ENCODE measurements at regions not wholly inside any gene's neighbourhood (a gene's known extent, or its start where the extent isn't known, plus 50 kb on each side); places are given as distances from the start of the nearest gene placed in this dataset.

- TF ChIP-seq CTCF (IDR thresholded peaks at IDR 0.05) (no peak), POLR2A (IDR thresholded peaks at IDR 0.05) (no peak)
- no peak overlapping the region for H3K27ac ChIP-seq
- no peaks in the 10 kb centered on the region for H3K36me3 ChIP-seq (replicated peaks in 1 of 2)
- H3K9me3 ChIP-seq (replicated peaks in 1 of 3), result no peaks in the 10 kb centered on the region
- no peak for DNase-seq
- 68 to 85% (median 78%) methylated on average over 5 of the region's 5 CpGs for WGBS, 4 donors
- H3K4me1 ChIP-seq (replicated peaks in 1 of 2), result no peaks in the 10 kb centered on the region
- no peak overlapping the region for H3K4me3 ChIP-seq
- no peaks in the 10 kb centered on the region for H3K27me3 ChIP-seq
- intact Hi-C loops (cut with DNase I), result no loop called here
These were observed 191.8 kb downstream of the ADAM29 start for GRCh38 chr4:175109933-175110332.

DNA sequence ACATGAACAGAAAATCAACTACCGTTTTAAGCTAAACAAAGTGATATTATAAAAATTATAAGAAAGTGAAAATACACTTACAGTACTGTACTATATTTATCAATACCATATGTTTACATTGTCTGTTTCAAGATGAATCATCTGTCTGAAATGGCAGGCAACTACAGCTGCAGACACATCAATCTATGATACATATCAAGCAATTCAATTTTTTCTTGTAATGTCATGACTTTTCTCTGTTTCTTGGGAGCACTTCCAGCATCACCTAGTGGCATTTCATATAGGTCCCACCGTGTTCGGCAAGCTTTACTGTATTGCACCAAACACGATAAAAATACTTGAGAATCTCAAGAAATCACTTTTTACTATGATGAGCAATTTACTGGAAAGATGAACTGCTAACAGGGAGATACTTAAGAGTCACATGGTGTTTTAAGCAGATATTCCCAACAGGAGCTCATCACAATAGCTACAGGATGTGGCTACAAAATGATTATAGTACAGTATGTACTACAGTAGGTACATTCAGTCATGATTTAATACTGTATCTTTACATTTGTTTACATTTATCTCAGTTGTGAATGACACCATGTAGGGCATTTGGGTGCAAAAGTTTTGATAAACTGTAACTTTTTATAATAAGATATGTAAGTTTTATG, 207.4 kb downstream of the ADAM29 start:
- no peak for TF ChIP-seq POLR2A (IDR thresholded peaks at IDR 0.05)
- no peak for TF ChIP-seq CTCF (IDR thresholded peaks at IDR 0.05)
- WGBS, 4 donors, result 81 to 91% (median 84%) methylated on average over 4 of the region's 4 CpGs
- Histone ChIP-seq H3K4me1 (replicated peaks in 1 of 2) (no peaks in the 10 kb centered on the region), H3K27me3 (no peaks in the 10 kb centered on the region), H3K27ac (no peak overlapping the region), H3K9me3 (replicated peaks in 1 of 3) (no peaks in the 10 kb centered on the region), H3K4me3 (no peak overlapping the region), H3K36me3 (replicated peaks in 1 of 2) (no peaks in the 10 kb centered on the region)
- intact Hi-C loops (cut with DNase I), result no loop called here
- DNase-seq, result no peak

DNA sequence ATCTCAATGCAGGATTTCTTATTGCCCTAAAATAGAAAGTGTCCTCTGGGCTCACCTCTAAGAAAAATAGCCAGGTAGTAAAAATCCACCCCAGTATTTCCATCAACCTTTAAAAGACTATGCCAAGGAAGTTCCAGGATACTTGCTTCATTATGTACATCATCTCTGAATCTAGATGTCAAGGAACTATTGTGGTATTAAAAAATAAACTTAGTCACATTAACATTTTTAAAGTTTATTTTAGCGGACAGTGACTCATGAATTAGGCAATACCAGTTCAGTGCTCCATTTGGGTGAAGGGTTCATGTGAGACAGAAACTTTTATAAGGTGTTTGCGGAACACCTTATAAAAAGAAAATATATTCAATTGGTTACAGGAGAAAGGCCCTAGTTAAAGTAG, 209.2 kb downstream of the ADAM29 start:
- intact Hi-C loops (cut with DNase I), result no loop called here

GRCh38 chr4:175129797-175130196, 211.6 kb downstream of the ADAM29 start:
- Histone ChIP-seq H3K27ac (no peak overlapping the region), H3K9me3 (replicated peaks in 1 of 3) (no peaks in the 10 kb centered on the region), H3K36me3 (replicated peaks in 1 of 2) (no peaks in the 10 kb centered on the region), H3K4me1 (replicated peaks in 1 of 2) (no peaks in the 10 kb centered on the region), H3K4me3 (no peak overlapping the region), H3K27me3 (no peaks in the 10 kb centered on the region)
- DNase-seq, result no peak
- TF ChIP-seq POLR2A (IDR thresholded peaks at IDR 0.05), result no peak
- TF ChIP-seq CTCF (IDR thresholded peaks at IDR 0.05), result no peak
- intact Hi-C loops (cut with DNase I), result no loop called here
- WGBS, 4 donors, result 57 to 89% (median 66%) methylated on average over 4 of the region's 4 CpGs

More for the DNA sequence above, 209.2 kb downstream of the ADAM29 start:
- no peak overlapping the region for H3K4me3 ChIP-seq
- no peaks in the 10 kb centered on the region for H3K27me3 ChIP-seq
- no peaks in the 10 kb centered on the region for H3K36me3 ChIP-seq (replicated peaks in 1 of 2)
- H3K4me1 ChIP-seq (replicated peaks in 1 of 2), result no peaks in the 10 kb centered on the region
- TF ChIP-seq POLR2A (IDR thresholded peaks at IDR 0.05) (no peak), CTCF (IDR thresholded peaks at IDR 0.05) (no peak)
- H3K9me3 ChIP-seq (replicated peaks in 1 of 3), result no peaks in the 10 kb centered on the region
- H3K27ac ChIP-seq, result no peak overlapping the region
- 45 to 86% (median 63%) methylated on average over 2 of the region's 2 CpGs for WGBS, 4 donors
- DNase-seq, result no peak

All from adrenal gland (tissue), 9 donors.